Gastrocnemius medialis (tissue), 4 donors: ENCODE measurements at regions not wholly inside any gene's neighbourhood (a gene's known extent, or its start where the extent isn't known, plus 50 kb on each side); places are given as distances from the start of the nearest gene placed in this dataset.

Source experiments
- CTCF ChIP-seq, 5 experiments: fragments of 450-650 bp in 3 of 5; fragments of 200-600 bp in 2 of 5; sonication (generic) in 2 of 5; IDR thresholded peaks in 4 of 5; conservative IDR thresholded peaks in 1 of 5; 1 replicate in 4 of 5; 2 replicates in 1 of 5; pipeline ENCODE4 v1.5.1; 2016 to 2019; ENCODE audit warnings: antibody characterized with exemption in 5 of 5, mild to moderate bottlenecking in 3 of 5, moderate library complexity in 3 of 5
- POLR2A ChIP-seq, 2 donors: fragments of 450-650 bp; IDR thresholded peaks; one replicate each; pipeline ENCODE4 v1.6.1; 2017; ENCODE audit warnings: antibody characterized with exemption in 2 of 2, mild to moderate bottlenecking in 2 of 2, moderate library complexity in 2 of 2

DNA sequence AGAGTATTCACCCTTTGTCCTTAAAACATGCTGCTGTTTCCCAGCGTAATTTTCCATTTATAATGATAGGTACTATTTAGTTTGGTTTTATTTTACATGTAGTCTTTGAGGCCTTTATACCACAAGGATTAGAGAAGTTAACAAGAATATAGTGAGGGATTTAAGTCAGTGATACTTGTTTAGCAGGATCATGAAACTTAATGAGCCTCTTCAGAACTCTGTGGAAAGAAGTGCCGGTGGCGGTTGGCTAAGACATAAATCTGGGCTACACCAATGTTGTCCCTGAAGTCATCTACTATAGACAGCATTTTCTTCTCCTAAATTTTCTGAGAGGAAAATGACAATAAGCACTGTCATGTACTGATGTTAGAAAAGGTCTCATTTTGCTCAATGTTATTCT is 1226.0 kb upstream of the SEL1L start:
- TF ChIP-seq CTCF (IDR thresholded peaks at IDR 0.05 in 4 of 5, conservative IDR thresholded peaks at IDR 0.05 in 1 of 5) (no peak), POLR2A (IDR thresholded peaks at IDR 0.05) (no peak)
